Mesodermal cell (in vitro differentiated cells): ENCODE measurements at regions not wholly inside any gene's neighbourhood (a gene's known extent, or its start where the extent isn't known, plus 50 kb on each side); places are given as distances from the start of the nearest gene placed in this dataset.

Experiments used
- H3K27ac ChIP-seq: 2 replicates; pipeline ENCODE4 v1.7.0; 2013; ENCODE audit warnings: mild to moderate bottlenecking, low read depth, low read length, moderate library complexity; ENCODE audit not compliant: severe bottlenecking
- H3K36me3 ChIP-seq: 2 replicates; pipeline ENCODE4 v1.7.1; 2013; ENCODE audit warnings: mild to moderate bottlenecking, low read length, moderate library complexity; ENCODE audit not compliant: control insufficient read depth, insufficient read depth
- H3K4me1 ChIP-seq: one replicate; pipeline ENCODE4 v1.7.1; 2013; ENCODE audit warnings: mild to moderate bottlenecking, low read length; ENCODE audit not compliant: insufficient read depth, control insufficient read depth, poor library complexity, severe bottlenecking
- H3K4me3 ChIP-seq: 2 replicates; pipeline ENCODE4 v1.7.0; 2013; ENCODE audit warnings: low read length, control low read depth, mild to moderate bottlenecking; ENCODE audit not compliant: insufficient read depth, poor library complexity, severe bottlenecking; ENCODE audit errors: extremely low read depth
- H3K9me3 ChIP-seq: 2 replicates; pipeline ENCODE4 v1.7.1; 2013; ENCODE audit warnings: mild to moderate bottlenecking, low read length, moderate library complexity; ENCODE audit not compliant: control insufficient read depth
- WGBS, 2 experiments: methylation state at CpG; one replicate each; pipeline ENCODE4 v1.1.5; 2013; ENCODE audit warnings: missing lambda C conversion rate in 2 of 2; ENCODE audit not compliant: insufficient coverage in 2 of 2; 5-methylcytosine and 5-hydroxymethylcytosine counted together

GRCh38 chr16:66127459-66128370, 238.8 kb upstream of the CDH5 start:
- WGBS, 2 experiments: 41 to 45% methylated on average over 15 to 21 of the region's 26 CpGs
- Histone ChIP-seq H3K9me3 (no peaks in the 10 kb centered on the region), H3K4me3 (no peak overlapping the region), H3K4me1 (peaks cover 41% of the 10 kb centered on the region), H3K36me3 (no peaks in the 10 kb centered on the region), H3K27ac (no peak overlapping the region)

GRCh38 chr16:66121466-66121865, 245.0 kb upstream of the CDH5 start:
- Histone ChIP-seq H3K9me3 (no peaks in the 10 kb centered on the region), H3K27ac (no peak overlapping the region)
- WGBS, 2 experiments: 93 to 94% methylated on average over 7 of the region's 7 CpGs

GRCh38 chr16:66120656-66121055, 245.8 kb upstream of the CDH5 start:
- Histone ChIP-seq H3K4me3 (no peak overlapping the region), H3K4me1 (peaks cover 10% of the 10 kb centered on the region), H3K9me3 (no peaks in the 10 kb centered on the region), H3K36me3 (no peaks in the 10 kb centered on the region), H3K27ac (no peak overlapping the region)
- 88% methylated on average over 1 of the region's 3 CpGs; no CpG with 5 or more reads in 1 of the 2 experiments for WGBS, 2 experiments

More at GRCh38 chr16:66121466-66121865, 245.0 kb upstream of the CDH5 start:
- Histone ChIP-seq H3K4me1 (peaks cover 4% of the 10 kb centered on the region), H3K36me3 (no peaks in the 10 kb centered on the region), H3K4me3 (no peak overlapping the region)

GRCh38 chr16:66116163-66117002, 250.1 kb upstream of the CDH5 start:
- H3K27ac ChIP-seq: no peak overlapping the region
- no peaks in the 10 kb centered on the region for H3K36me3 ChIP-seq
- no peak overlapping the region for H3K4me3 ChIP-seq
- peaks cover 10% of the 10 kb centered on the region for H3K4me1 ChIP-seq
- H3K9me3 ChIP-seq: no peaks in the 10 kb centered on the region
- WGBS, 2 experiments: 95 to 100% methylated on average over 3 of the region's 4 CpGs

GRCh38 chr16:66115373-66115772, 251.1 kb upstream of the CDH5 start:
- peaks cover 10% of the 10 kb centered on the region for H3K4me1 ChIP-seq
- H3K27ac ChIP-seq: no peak overlapping the region
- no peaks in the 10 kb centered on the region for H3K36me3 ChIP-seq
- H3K9me3 ChIP-seq: no peaks in the 10 kb centered on the region
- H3K4me3 ChIP-seq: no peak overlapping the region
- 87 to 95% methylated on average over 3 of the region's 3 CpGs for WGBS, 2 experiments

GRCh38 chr16:66113223-66113622, 253.3 kb upstream of the CDH5 start:
- WGBS, 2 experiments: 93 to 95% methylated on average over 2 of the region's 2 CpGs
- Histone ChIP-seq H3K4me3 (no peak overlapping the region), H3K9me3 (no peaks in the 10 kb centered on the region), H3K27ac (no peak overlapping the region), H3K4me1 (peaks cover 10% of the 10 kb centered on the region), H3K36me3 (no peaks in the 10 kb centered on the region)

GRCh38 chr16:66109677-66110076, 256.8 kb upstream of the CDH5 start:
- H3K4me3 ChIP-seq: no peak overlapping the region
- no peak overlapping the region for H3K27ac ChIP-seq
- no peaks in the 10 kb centered on the region for H3K4me1 ChIP-seq
- H3K9me3 ChIP-seq: no peaks in the 10 kb centered on the region
- no peaks in the 10 kb centered on the region for H3K36me3 ChIP-seq
- no CpG with 5 or more reads among the region's 1 CpG for WGBS, 2 experiments

GRCh38 chr16:66107661-66108060, 258.8 kb upstream of the CDH5 start:
- no CpG with 5 or more reads among the region's 1 CpG for WGBS, 2 experiments

GRCh38 chr16:66103211-66103610, 263.3 kb upstream of the CDH5 start:
- no peaks in the 10 kb centered on the region for H3K9me3 ChIP-seq
- H3K4me3 ChIP-seq: no peak overlapping the region
- H3K4me1 ChIP-seq: peaks cover 17% of the 10 kb centered on the region
- H3K36me3 ChIP-seq: no peaks in the 10 kb centered on the region
- WGBS, 2 experiments: 20 to 54% methylated on average over 1 to 4 of the region's 4 CpGs
- peak overlapping the region; percentile 80 for H3K27ac ChIP-seq

More at GRCh38 chr16:66107661-66108060, 258.8 kb upstream of the CDH5 start:
- Histone ChIP-seq H3K27ac (no peak overlapping the region), H3K9me3 (no peaks in the 10 kb centered on the region), H3K36me3 (no peaks in the 10 kb centered on the region), H3K4me1 (peaks cover 15% of the 10 kb centered on the region), H3K4me3 (no peak overlapping the region)

GRCh38 chr16:66099306-66099705, 267.2 kb upstream of the CDH5 start:
- Histone ChIP-seq H3K4me1 (peaks cover 17% of the 10 kb centered on the region), H3K36me3 (no peaks in the 10 kb centered on the region), H3K4me3 (no peak overlapping the region), H3K9me3 (no peaks in the 10 kb centered on the region), H3K27ac (no peak overlapping the region)
- WGBS, 2 experiments: 91 to 97% methylated on average over 3 to 4 of the region's 4 CpGs
